C4-2B (cell line): ENCODE measurements at regions not wholly inside any gene's neighbourhood (a gene's known extent, or its start where the extent isn't known, plus 50 kb on each side); places are given as distances from the start of the nearest gene placed in this dataset.

Experiments used
- H3K27ac ChIP-seq: fragments of 450-650 bp; 2 replicates; pipeline ENCODE4 v1.5.1; 2017
- CTCF ChIP-seq: fragments of 450-650 bp; conservative IDR thresholded peaks from 2 replicates; pipeline ENCODE4 v1.5.1; 2017; ENCODE audit warnings: mild to moderate bottlenecking
- ZFX ChIP-seq: fragments of 450-650 bp; IDR thresholded peaks from 2 replicates; pipeline ENCODE4 v1.6.1; 2017

GRCh38 chr1:96079581-96079980 is 642.0 kb upstream of the PTBP2 start:
- TF ChIP-seq CTCF (no peak), ZFX (no peak)
- no peak overlapping the region for H3K27ac ChIP-seq

DNA sequence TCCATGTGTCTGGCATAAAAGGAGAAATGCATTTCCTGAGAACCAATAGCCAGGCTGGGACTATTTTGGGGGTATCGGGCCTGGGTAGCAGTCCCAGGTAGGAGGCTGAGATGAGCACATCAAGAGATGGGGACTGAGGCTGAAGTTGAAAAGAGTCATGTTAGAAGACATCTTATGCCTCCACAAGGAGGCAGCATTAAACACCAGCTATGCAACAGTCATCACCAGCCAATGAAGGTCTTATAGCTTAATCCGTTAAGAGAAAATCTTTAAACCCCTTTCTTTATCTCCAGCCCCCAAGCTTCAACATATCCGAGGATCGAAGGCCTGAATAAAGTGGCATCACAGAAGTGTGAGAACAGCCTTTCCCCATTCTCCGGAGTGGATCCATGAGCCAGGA is 640.7 kb upstream of the PTBP2 start:
- TF ChIP-seq CTCF (peak; percentile 46), ZFX (no peak)
- no peak overlapping the region for H3K27ac ChIP-seq

DNA sequence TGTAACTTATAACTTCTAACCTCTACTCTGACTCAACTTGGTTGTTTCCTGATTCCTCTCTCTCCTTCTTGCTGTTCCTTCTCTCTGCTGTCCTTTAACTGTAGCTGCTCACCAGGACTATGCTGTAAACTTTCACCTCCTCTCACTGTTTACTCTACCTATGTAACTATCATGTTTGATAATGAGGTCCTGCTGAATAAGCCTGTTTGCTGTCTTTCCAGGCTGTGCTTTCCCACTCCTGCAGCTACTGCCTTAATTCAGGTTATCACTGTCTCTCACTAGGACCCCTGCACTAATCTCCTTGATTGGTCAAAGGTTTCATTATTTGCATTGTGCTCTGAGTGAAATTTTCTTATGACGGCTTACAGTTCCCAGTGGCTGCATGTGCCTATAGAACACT is 633.9 kb upstream of the PTBP2 start:
- TF ChIP-seq ZFX: no peak
- TF ChIP-seq CTCF: no peak
- no peak overlapping the region for H3K27ac ChIP-seq

DNA sequence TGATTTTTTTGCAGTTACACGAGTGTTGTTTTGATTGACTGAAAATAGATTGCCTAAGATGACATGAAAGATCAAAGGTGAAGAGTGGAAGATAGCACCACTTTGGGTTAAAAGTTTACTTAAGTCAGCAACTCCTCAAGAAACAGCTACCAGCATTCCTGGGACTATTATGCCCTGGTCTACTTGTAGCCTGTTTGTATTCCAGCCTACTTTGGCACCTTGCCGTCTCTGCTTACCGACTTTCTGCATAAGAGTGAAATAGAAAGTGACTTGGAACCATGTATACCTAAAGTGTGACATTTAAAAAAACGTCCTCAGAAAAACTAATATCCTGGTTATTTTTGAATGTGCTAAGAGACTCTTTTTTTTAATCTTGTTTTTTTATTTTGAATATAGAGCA is 631.5 kb upstream of the PTBP2 start:
- TF ChIP-seq ZFX (no peak), CTCF (no peak)

DNA sequence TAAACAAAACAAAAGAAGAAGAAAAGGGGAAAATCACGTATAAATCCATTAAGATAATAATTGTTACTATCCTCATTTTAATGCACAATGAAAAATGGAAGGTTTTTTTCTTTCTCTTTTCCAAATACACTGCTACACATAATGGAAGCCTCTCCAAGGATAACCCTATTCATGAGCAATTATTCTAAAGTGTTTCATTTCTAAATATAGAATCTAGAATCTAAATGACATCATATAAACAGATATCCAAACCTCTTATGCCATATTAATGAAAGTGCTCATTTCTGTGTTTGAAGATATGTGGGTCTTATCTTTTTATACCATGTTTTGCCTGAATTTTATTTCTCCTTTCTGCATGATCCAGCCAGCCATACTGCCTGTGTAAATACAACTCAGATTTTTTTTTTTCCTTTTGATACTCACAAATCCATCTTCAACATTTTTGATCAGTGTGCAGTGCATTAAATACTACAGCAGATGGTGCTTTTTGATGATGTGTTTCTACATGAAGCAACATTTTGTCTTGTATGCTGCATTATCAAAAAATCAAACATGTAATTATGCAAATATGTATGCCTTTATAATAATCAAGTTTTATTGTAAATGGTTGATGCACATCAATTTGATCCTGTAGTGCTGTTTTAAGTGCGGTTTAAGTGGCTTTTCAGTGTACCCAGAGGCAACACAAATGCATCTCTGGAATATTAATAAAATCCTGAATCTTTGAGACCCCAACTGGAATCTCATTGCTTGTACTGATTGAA is 625.6 kb upstream of the PTBP2 start:
- TF ChIP-seq CTCF (0 out of 2 replicates have a peak, but pooled peaks have one; percentile 9), ZFX (no peak)
- H3K27ac ChIP-seq: no peak overlapping the region

More for the DNA sequence above, 631.5 kb upstream of the PTBP2 start:
- no peak overlapping the region for H3K27ac ChIP-seq

GRCh38 chr1:96096613-96097321 is 624.8 kb upstream of the PTBP2 start:
- no peak for TF ChIP-seq CTCF
- no peak for TF ChIP-seq ZFX
- H3K27ac ChIP-seq: no peak overlapping the region

DNA sequence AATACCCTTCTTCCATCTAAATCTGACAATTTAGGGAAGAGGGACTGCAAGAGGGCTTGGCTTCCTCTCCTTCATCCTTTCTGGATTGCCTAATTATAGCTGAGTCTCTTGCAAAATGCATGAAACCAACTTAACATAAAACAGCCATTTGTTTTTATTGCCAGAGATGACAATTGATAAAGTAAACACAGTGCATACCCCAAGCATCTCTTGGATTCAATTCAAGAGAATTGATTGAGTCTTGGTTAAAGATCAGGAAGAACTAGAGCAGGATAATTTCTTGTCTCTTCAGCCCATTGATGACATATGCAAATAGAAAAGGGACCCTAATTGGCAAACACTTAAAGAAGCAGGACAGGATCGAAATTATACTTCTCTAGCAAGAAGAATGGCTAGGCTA is 617.1 kb upstream of the PTBP2 start:
- H3K27ac ChIP-seq: no peak overlapping the region

More for the DNA sequence above, 617.1 kb upstream of the PTBP2 start:
- TF ChIP-seq CTCF (no peak), ZFX (no peak)
